ENCODE measurements at regions not wholly inside any gene's neighbourhood (a gene's known extent, or its start where the extent isn't known, plus 50 kb on each side); places are given as distances from the start of the nearest gene placed in this dataset.
"Not testable (repeated sequence)": the region's sequence is repeated elsewhere in the genome, so short reads cannot be mapped to it uniquely, and the experiment has no call there.

DNA sequence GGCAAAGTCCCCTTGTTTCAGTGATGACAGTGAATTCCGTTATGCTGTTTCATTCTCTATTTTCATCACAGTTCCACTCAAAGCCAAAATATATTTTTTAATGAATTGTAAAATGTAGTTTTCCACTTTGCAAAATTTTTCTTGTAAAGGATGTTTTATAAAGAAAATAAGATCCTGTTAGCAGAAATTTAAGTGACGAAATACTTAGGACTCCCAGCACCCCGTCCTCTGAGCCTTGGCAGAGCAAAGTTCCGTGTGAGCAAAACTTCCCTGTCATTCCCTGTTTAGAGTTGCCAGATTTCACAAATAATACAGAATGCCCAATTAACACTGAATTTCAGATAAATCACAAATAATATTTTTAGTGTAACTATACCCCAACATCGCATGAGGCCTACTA lies 81.0 kb upstream of the RBPJ start:
- DNase-seq (ENCODE audit: low read depth), result no peak

DNA sequence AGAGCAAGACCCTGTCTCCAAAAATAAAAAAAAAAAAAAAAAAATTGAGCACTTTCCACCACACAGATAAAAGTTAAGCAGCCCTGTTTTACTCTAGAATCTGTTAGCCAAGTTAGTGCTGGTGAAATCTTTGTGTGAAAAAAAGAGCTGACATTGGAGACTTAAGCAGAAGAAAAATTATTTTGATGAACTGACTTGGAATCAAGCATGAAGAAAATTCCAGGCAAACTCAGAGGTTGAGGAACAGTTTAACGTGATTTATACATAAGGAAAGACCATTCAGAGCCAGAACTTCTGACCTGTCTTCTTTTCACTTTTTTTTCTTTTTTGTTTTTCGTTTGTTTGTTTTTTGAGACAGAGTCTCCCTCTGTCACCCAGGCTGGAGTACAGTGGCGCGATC lies 79.6 kb upstream of the RBPJ start:
- no peak for DNase-seq (ENCODE audit: low read depth)

DNA sequence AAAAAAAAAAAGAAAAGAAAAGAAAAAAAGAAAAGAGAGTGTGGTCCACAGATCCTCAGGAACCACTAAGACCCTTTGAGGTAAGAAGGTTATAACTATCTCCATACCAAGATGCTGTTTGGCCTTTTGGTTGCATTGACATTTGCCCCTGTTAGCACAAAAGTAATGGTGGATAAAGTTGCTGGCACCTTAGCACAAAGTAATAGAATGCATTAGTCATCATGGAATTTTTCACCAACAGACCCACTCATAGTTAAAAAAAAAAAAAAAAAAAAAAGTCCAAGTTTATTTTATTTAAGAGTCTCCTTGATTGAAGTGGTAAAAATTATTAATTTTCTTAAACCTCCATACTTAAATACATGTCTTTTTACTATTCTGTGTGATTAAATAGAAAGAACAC lies 78.4 kb upstream of the RBPJ start:
- no peak for DNase-seq (ENCODE audit: low read depth)

DNA sequence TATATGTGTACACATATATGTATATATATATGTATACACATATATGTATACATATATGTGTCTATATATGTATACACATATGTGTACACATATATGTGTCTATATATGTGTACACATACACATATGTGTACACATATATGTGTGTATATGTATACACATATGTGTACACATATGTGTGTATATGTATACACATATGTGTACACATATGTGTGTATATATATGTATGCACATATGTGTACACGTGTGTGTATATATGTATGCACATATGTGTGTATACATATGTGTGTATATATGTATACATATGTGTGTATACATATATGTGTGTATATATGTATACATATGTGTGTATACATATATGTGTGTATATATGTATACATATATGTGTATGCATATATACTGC lies 76.7 kb upstream of the RBPJ start:
- not testable (repeated sequence) for DNase-seq (ENCODE audit: low read depth)

DNA sequence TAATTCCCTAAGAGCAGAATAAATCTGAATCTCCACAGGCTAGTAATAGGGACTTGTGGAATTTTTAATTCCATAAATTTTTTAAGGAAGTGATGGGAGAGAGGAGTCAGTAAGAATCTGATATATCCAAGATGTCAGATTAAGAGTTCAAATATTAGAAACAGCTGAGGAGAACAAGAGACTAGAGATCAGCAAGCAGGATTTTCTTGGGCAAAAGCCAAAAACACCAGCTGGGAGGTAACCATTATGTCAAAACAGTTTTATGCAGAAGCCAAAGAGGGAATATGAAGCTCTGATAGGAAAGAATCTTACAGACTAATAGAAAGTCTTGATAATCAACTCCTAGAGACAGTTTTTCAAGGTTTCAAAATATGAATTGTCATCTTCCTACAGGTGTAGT lies 72.2 kb upstream of the RBPJ start:
- DNase-seq (ENCODE audit: low read depth), result peak; percentile 60

DNA sequence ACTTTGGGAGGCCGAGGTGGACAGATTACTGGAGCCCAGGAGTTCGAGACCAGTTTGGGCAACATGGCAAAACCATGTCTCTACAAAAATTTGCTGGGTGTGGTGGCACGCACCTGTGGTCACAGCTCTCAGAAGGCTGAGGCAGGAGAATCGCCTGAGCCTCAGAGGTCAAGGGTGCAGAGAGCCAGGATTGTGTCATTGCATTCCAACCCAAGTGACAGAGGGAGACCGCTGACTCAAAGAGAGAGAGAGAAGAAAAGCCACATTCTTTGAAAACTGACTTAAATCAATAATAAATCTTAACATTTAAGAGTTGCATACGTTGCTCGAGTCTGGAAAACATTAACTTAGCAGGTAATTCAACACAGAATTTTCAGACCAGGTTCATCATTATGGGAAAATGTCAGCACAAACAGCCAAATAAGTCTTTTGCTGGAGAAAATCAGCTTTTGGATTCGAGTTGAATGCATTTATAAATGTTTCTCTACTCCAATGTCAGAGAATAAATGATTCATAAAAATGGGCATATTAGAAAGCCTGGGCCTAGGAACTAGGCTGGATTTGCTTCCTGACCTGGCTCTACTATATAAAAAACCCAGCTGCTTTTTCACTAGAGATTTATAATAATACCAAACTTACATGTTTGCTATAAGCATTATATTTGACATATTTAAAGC lies 68.3 kb upstream of the RBPJ start:
- no peak for DNase-seq (ENCODE audit: low read depth)

DNA sequence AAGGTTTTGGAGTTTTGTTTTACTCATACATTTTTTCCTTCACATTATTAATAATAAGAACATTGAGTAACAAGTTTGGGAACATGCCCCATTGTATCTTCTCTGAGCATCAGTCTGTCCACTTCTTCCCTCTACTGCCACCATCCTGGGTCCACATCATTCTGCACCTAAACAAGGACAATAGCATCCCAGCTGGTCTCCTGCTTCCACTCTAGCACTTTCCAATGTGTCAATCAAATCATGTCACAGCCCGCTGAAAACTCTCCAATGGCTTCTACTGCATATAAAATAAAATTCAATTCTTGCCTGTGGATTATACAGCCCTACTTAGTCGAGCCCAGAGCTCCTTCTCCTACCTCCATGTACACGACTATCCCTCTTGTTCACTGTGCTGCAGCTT lies 66.8 kb upstream of the RBPJ start:
- no peak for DNase-seq (ENCODE audit: low read depth)

DNA sequence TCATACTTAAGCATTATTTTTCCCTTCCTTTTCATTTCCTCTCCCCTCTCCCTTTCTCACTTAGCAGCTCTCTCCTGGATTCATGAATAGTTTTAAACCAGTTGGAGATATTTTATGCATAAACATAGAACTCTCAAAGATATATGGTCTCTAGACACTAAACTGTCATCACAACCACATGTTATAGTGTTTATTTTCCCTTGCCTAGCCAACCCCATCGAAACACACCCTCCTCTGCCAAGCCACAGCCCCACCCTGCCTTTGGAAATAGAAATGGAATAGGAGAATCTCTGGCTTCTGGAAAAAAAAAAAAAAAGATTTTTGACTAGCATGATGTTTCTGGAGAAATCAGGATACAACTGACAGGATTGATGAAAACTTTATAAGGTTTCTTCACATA lies 64.8 kb upstream of the RBPJ start:
- DNase-seq (ENCODE audit: low read depth), result no peak

DNA sequence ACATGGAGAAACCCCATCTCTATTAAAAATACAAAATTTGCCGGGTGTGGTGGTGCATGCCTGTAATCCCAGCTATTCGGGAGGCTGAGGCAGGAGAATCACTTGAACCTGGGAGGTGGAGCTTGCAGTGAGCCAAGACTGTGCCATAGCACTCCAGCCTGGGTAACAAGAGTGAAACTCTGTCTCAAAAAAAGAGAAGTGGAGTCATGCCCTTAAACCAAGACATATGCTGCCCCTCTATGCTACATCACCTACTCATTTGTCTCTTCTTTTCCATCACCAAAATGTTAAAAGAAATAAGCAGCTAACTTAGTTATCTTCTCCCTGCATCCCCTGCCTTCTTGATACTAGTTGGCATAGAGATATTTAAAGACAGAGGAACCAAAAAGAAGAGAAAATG lies 63.4 kb upstream of the RBPJ start:
- DNase-seq (ENCODE audit: low read depth), result not testable (repeated sequence)

DNA sequence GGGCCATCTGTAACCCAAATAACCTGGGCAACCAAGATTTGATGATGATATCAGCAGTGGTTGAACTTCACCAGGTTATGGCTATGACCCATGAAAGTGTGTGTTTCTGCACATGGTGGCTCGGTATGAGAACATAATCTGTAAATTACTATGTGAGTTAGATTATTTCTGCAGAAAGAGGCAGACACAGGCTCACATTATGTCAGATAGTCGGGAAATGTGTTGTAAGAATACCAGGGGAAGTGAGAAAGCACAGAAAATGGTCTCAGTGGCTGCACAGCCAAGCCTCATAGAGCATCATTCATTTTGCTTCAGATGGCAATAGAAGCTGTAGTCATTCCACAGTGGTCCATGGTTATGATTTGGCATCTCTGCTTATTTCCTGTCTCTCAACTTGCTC lies 63.0 kb upstream of the RBPJ start:
- DNase-seq (ENCODE audit: low read depth), result no peak

DNA sequence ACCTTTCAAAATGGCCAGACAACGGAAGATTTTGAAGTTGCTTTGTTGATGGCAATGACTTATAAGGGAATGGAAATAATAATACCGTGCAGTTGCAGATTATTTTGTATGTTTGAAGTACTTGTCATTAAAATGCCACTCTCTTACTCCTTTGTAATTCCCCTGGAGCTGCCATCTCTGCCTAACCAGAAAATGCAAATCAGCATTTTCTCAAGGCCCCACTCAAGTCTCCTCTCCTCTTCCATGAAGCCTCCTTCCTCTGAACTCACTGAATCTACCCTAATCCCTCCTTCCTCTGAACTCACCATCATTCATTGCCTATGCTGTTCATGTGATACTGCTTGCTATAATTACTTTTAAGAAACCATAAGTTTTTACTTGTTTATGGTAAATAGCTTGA lies 60.2 kb upstream of the RBPJ start:
- no peak for DNase-seq (ENCODE audit: low read depth)

DNA sequence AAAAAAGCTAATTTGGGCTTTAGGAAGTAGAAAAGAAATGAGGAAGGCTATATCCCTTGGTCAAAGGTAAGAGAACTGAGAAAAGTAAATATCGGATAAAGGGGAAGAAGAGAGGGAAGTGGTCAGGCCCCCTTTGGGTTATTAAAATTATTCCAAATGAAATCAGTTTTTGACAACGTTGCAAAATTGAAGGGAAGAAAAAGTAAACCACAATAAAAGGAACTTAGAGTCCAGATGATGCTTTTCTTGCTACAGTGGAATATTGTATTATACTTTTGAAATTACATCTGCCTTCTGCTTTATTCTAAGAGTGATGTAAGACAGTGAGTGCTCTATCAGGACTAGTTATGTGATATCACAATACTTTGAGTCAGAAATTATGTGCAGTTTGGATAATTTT lies 59.4 kb upstream of the RBPJ start:
- DNase-seq (ENCODE audit: low read depth), result no peak

DNA sequence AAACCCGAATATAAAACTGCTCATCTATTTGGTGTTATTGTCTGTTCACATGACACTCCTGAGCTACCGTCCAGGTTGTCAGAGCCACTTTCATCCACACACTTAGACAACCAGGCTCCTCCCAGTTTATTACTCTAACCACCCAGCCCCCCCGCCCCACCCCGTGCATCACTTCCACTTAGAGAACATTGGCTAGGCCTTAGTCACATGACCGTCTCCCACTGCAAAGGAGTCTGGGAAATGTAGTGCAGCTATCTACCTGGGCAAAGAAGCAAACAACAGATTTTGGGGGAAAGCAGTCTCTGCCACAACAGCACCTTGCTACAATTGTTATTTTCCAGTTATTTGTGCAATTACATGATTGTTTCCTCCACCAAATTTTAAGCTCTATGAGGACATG lies 57.6 kb upstream of the RBPJ start:
- DNase-seq (ENCODE audit: low read depth), result no peak

DNA sequence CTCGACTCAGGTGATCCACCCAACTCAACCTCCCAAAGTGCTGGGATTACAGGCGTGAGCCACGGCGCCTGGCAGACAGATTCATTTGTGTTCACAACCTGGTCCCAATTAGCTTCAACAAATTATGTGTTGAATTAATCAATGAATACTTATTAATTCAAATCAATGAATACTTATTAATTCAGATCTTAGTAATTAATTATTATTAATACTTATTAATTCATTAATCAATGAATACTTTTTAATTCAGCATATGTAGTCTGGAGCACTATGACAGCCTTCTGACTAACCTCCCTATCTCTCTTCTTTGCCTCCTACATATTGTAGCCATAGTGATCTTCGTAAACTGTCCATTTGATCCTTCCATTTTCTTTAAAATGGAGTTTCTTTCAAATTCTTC lies 56.7 kb upstream of the RBPJ start:
- DNase-seq (ENCODE audit: low read depth), result no peak

DNA sequence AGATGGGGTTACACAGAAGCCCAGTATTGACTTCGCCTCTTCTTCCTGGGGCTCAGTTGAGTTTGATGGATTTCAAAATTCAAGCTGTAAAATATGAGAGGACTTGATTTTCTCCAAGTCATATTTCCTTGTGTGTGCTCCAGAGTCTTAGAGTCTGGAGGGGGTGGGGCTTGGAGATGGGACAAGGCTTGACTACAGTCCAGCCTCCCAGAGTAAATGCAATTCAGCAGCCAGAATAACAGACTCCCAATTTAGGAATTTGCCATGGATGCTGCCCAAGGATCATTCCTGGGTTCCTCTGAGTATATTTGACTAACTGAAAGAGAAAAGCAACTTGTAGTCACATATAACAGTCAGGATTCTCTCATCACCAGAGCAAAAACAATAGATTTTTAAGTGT lies 53.7 kb upstream of the RBPJ start:
- DNase-seq (ENCODE audit: low read depth), result no peak

DNA sequence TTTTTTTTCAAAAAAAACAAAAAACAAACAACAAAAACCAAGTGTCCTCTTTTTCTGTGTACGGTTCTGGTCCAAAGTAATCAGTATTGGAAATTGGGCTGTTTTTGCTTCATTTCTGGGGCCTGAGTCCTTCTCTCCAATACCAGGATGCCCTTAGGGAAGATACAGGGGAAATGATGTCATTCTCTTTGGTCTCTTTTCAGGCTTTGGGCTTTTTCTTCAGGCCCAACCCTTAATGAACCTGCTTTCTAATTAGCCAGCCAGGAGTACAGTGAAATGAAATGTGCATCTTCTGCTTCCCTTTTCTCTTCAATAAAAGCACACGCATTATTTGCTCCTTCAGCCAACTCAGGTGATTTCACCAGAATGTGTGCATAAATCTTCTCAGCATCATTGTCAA lies 52.6 kb upstream of the RBPJ start:
- no peak for DNase-seq (ENCODE audit: low read depth)

DNA sequence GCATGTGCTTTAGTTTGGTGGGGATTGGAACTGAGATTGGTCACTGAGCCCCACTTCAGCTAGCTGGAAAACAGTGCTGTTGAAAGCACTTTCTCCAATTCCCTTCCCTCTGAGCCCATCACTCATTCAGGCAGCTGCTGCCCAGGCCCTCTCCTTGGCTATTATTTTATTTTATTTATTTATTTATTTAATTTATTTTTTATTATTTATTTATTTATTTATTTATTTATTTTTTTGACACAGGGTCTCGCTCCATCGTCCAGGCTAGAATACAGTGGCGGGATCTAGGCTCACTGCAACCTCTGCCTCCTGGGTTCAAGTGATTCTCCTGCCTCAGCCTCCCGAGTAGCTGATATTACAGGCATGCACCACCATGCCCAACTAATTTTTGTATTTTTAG lies 51.8 kb upstream of the RBPJ start:
- DNase-seq (ENCODE audit: low read depth), result no peak

Data from non-pigmented ciliary epithelial cell (primary cell).